Uterus (tissue), 3 donors: ENCODE measurements at regions not wholly inside any gene's neighbourhood (a gene's known extent, or its start where the extent isn't known, plus 50 kb on each side); places are given as distances from the start of the nearest gene placed in this dataset.

Experiments used
- DNase-seq, 2 donors: peaks; one replicate each; pipeline ENCODE4 v3.0.0-alpha.2; 2019 to 2020
- H3K27ac ChIP-seq, 2 donors: fragments of 200-600 bp; sonication (generic); 1 replicate in 1 of 2; 2 replicates in 1 of 2; pipeline ENCODE4 v1.5.1; 2016 to 2018
- H3K27me3 ChIP-seq, 2 donors: fragments of 200-600 bp; sonication (generic); one replicate each; pipeline ENCODE4 v1.5.1; 2018 to 2019; ENCODE audit warnings: control low read depth in 1 of 2
- H3K36me3 ChIP-seq, 2 donors: fragments of 200-600 bp; sonication (generic); one replicate each; pipeline ENCODE4 v1.5.1; 2019; ENCODE audit warnings: control low read depth in 1 of 2
- H3K4me1 ChIP-seq, 2 donors: fragments of 200-600 bp; sonication (generic); one replicate each; pipeline ENCODE4 v1.5.1; 2018 to 2019; ENCODE audit warnings: control low read depth in 1 of 2
- H3K4me3 ChIP-seq, 2 donors: fragments of 200-600 bp; sonication (generic); 1 replicate in 1 of 2; 2 replicates in 1 of 2; pipeline ENCODE4 v1.5.1; 2018 to 2019; ENCODE audit warnings: mild to moderate bottlenecking in 1 of 2
- H3K9me3 ChIP-seq, 2 donors: fragments of 200-600 bp; sonication (generic); one replicate each; pipeline ENCODE4 v1.5.1; 2019; ENCODE audit warnings: control low read depth in 1 of 2
- POLR2A ChIP-seq, 2 donors: fragments of 450-650 bp; IDR thresholded peaks; one replicate each; pipeline ENCODE4 v1.6.1; 2016; ENCODE audit warnings: antibody characterized with exemption in 2 of 2, mild to moderate bottlenecking in 1 of 2, moderate library complexity in 1 of 2
- intact Hi-C: fragments of 100-400 bp; cut with DNase I; formaldehyde crosslinking; loops from one replicate; pipeline ENCODE4 v1.15.1; 2023; ENCODE audit warnings: low total_unique reads
- TF ChIP-seq, protein P1 (sequence below), 4 experiments: fragments of 200-600 bp in 2 of 4; fragments of 450-650 bp in 2 of 4; sonication (generic) in 2 of 4; IDR thresholded peaks; one replicate each; pipeline ENCODE4 v1.5.1; 2016 to 2019; ENCODE audit warnings: antibody characterized with exemption in 4 of 4, mild to moderate bottlenecking in 2 of 4, moderate library complexity in 1 of 4
- donor health status: DM: yes; HTN: yes; CAD: no.

DNA sequence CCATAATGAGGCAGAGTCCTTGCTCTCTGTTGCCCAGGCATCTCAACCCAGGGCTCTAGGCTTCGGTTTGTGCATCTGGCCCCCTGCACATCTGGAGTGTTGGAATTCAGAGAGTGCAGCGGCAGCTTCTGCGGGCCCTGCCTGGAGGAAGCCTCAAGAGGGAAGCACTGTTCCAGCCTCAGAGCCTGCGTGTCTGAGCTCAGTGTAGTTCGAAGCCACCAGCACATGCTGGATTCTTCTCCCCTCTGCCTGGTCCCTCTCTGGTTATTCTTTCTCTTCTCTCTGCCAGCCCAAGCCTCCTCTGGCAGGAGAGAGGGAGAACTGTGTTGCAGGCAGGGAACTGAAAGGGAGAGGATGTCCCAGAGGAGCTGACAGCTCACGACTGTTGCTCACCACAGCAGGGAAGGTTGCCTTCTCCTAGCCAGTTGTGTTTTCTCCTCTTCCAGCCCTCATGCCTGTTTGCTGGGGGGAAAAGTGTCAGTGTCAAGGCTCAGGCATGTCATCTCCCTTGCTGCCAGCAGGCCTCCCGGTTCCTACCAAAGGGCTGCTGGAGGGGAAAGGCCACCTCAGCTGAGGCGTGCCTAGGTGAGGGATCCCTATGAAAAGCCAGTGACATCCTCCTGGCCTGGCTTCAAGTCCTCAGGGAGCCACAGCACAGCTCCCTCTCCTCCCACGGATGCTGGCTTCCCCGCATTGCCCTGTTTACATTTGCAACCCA, 126.0 kb upstream of the LRFN2 start:
- Histone ChIP-seq H3K27ac (no peak overlapping the region), H3K9me3 (no peaks in the 10 kb centered on the region), H3K36me3 (no peaks in the 10 kb centered on the region), H3K27me3 (no peaks in the 10 kb centered on the region), H3K4me1 (no peaks in the 10 kb centered on the region), H3K4me3 (no peak overlapping the region)
- intact Hi-C loops: no loop called here
- no peak for DNase-seq
- TF ChIP-seq POLR2A (IDR thresholded peaks at IDR 0.05): no peak
- TF ChIP-seq, protein P1, sequence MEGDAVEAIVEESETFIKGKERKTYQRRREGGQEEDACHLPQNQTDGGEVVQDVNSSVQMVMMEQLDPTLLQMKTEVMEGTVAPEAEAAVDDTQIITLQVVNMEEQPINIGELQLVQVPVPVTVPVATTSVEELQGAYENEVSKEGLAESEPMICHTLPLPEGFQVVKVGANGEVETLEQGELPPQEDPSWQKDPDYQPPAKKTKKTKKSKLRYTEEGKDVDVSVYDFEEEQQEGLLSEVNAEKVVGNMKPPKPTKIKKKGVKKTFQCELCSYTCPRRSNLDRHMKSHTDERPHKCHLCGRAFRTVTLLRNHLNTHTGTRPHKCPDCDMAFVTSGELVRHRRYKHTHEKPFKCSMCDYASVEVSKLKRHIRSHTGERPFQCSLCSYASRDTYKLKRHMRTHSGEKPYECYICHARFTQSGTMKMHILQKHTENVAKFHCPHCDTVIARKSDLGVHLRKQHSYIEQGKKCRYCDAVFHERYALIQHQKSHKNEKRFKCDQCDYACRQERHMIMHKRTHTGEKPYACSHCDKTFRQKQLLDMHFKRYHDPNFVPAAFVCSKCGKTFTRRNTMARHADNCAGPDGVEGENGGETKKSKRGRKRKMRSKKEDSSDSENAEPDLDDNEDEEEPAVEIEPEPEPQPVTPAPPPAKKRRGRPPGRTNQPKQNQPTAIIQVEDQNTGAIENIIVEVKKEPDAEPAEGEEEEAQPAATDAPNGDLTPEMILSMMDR (IDR thresholded peaks at IDR 0.05): no peak

DNA sequence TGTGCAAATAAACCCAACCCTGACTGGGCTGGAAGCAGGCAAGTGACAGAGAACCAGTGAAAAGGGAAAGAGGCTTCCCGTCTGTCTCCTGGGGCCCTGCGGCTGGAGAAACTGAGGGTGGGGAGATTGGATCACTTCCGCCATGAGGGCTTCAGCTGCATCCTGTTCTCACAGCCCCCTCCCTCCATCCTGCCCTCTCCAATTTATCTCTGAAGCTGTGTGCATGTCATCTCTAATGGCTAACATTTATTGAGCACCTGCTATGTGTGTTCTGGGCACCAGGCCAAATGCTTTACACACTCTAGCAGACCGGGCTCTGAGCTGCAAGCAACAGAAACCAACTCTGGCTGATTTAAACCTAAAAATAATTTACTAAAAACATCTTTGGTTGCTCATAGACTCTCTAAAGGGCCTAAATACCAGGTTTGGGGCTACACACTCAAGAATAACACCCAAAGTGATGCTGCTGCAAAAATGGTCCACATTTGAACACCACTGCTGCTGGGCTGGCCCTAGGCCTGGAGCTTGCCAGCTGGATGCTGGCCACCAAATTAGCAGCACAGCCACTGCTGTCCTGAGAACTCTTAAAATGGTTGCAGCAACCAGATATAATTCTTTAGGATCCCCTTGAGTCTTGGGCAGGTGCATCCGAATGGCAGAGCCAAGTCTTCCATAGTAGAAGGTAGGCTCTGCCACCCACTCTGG, 123.6 kb upstream of the LRFN2 start:
- Histone ChIP-seq H3K27me3 (no peaks in the 10 kb centered on the region), H3K4me1 (no peaks in the 10 kb centered on the region), H3K9me3 (no peaks in the 10 kb centered on the region), H3K4me3 (no peak overlapping the region), H3K36me3 (no peaks in the 10 kb centered on the region), H3K27ac (no peak overlapping the region)
- TF ChIP-seq, protein P1 (IDR thresholded peaks at IDR 0.05): no peak
- TF ChIP-seq POLR2A (IDR thresholded peaks at IDR 0.05): no peak
- DNase-seq: no peak
- intact Hi-C loops: no loop called here

DNA sequence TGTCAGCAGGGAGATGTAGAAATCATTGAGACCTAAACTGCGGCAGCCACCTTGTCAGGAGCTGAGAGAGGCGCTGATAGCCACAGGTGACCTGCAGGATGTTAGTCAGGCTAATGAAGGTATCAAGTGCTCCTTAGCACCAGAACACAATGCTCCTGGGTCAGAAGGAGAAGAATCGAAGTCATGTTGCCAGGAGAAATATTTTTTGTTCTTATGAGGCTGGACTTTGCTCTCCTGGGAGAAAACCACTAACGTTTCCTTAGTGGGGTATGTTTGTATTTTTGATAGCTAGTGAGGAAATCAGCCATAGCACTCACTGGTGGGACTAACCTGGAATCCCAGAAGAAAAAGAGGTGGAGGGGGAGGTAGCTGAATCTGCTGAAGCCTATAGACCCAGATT, 120.9 kb upstream of the LRFN2 start:
- Histone ChIP-seq H3K4me1 (no peaks in the 10 kb centered on the region), H3K9me3 (no peaks in the 10 kb centered on the region), H3K27me3 (no peaks in the 10 kb centered on the region), H3K27ac (no peak overlapping the region), H3K4me3 (no peak overlapping the region), H3K36me3 (no peaks in the 10 kb centered on the region)
- TF ChIP-seq POLR2A (IDR thresholded peaks at IDR 0.05): no peak
- TF ChIP-seq, protein P1 (IDR thresholded peaks at IDR 0.05): no peak
- DNase-seq: no peak
- intact Hi-C loops: no loop called here

DNA sequence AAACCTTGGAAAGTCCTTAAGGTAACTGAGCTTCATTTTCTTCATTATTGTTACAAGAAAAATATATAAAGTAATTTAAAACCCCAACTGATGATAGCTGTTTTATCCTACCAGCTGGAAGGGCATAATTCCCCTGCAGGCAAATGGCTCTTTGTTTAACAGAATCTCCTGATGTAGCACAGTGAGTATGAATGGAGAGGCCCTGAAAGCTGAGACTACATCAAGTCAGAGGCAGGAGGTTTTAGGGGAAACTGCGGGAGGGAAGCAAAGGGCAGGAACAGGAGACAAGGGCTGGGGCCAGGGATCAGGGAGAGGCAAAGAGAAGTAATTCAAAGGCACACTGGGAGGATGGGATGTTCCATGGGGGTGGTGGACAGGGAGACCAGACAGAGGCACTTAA, 119.0 kb upstream of the LRFN2 start:
- intact Hi-C loops: no loop called here
- TF ChIP-seq POLR2A (IDR thresholded peaks at IDR 0.05): no peak
- TF ChIP-seq, protein P1 (IDR thresholded peaks at IDR 0.05): no peak
- Histone ChIP-seq H3K27me3 (no peaks in the 10 kb centered on the region), H3K36me3 (no peaks in the 10 kb centered on the region), H3K4me3 (no peak overlapping the region), H3K9me3 (no peaks in the 10 kb centered on the region), H3K27ac (no peak overlapping the region), H3K4me1 (no peaks in the 10 kb centered on the region)
- DNase-seq: no peak

DNA sequence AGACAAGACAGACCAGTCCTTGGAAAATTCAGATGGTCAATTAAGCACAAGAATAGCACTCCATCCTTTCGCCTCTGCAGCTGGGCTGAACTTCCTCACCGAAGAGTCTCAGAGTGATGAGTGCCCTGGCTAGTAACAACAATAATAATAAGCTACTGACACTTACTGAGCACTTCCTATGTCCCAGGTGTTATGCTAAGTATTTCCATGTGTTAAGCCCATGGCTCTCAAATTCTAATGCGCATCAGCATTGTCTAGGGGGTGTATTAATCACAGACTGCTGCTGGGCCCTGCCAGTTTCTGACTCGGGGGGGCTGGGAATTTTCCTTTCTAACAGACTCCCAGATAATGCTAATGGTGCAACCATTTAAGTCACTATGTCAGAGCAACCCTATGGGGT, 118.2 kb upstream of the LRFN2 start:
- Histone ChIP-seq H3K36me3 (no peaks in the 10 kb centered on the region), H3K4me1 (no peaks in the 10 kb centered on the region), H3K4me3 (no peak overlapping the region), H3K27me3 (no peaks in the 10 kb centered on the region), H3K9me3 (no peaks in the 10 kb centered on the region), H3K27ac (no peak overlapping the region)
- no peak for DNase-seq
- intact Hi-C loops: no loop called here
- no peak for TF ChIP-seq POLR2A (IDR thresholded peaks at IDR 0.05)
- TF ChIP-seq, protein P1 (IDR thresholded peaks at IDR 0.05): no peak
